GM12875 (cell line): ENCODE measurements at regions not wholly inside any gene's neighbourhood (a gene's known extent, or its start where the extent isn't known, plus 50 kb on each side); places are given as distances from the start of the nearest gene placed in this dataset.

ENCODE experiments used
- H3K4me3 ChIP-seq: one replicate; pipeline ENCODE4 v1.5.1; 2011; ENCODE audit warnings: low read depth, low read length, control low read depth
- CTCF ChIP-seq: IDR thresholded peaks from 2 replicates; pipeline ENCODE4 v1.5.1; 2011; ENCODE audit warnings: low read depth, mild to moderate bottlenecking, control low read depth, inconsistent platforms, low read length, moderate library complexity, borderline replicate concordance; ENCODE audit not compliant: insufficient read depth

GRCh38 chr14:101361451-101362433 is 199.6 kb upstream of the DIO3 start:
- no peak overlapping the region for H3K4me3 ChIP-seq
- TF ChIP-seq CTCF = no peak

- no peak for TF ChIP-seq CTCF
- H3K4me3 ChIP-seq = no peak overlapping the region
Observed at GRCh38 chr14:101362529-101363260, 198.6 kb upstream of the DIO3 start.

- H3K4me3 ChIP-seq = no peak overlapping the region
- no peak for TF ChIP-seq CTCF
Observed at GRCh38 chr14:101363261-101363555, 198.1 kb upstream of the DIO3 start.

- H3K4me3 ChIP-seq = no peak overlapping the region
- no peak for TF ChIP-seq CTCF
Observed at GRCh38 chr14:101363880-101364391, 197.4 kb upstream of the DIO3 start.

- no peak overlapping the region for H3K4me3 ChIP-seq
- no peak for TF ChIP-seq CTCF
Observed at GRCh38 chr14:101364503-101365328, 196.6 kb upstream of the DIO3 start.

GRCh38 chr14:101365329-101366158 is 195.8 kb upstream of the DIO3 start:
- TF ChIP-seq CTCF = no peak
- H3K4me3 ChIP-seq = no peak overlapping the region
